Upper lobe of right lung (tissue), 1 donor: ENCODE measurements at regions not wholly inside any gene's neighbourhood (a gene's known extent, or its start where the extent isn't known, plus 50 kb on each side); places are given as distances from the start of the nearest gene placed in this dataset.

Experiments used
- ATAC-seq: fragments of 200-7000 bp; cut with Tn5 transposase; one replicate; pipeline ENCODE4 v1.9.1; 2020; ENCODE audit warnings: mild to moderate bottlenecking, moderate library complexity
- DNase-seq: peaks from one replicate; pipeline ENCODE4 v3.0.0-alpha.2; 2020
- H3K27ac ChIP-seq: fragments of 200-600 bp; one replicate; pipeline ENCODE4 v1.8.0; 2022
- H3K27me3 ChIP-seq: fragments of 200-600 bp; one replicate; pipeline ENCODE4 v1.8.0; 2022; ENCODE audit warnings: mild to moderate bottlenecking
- H3K36me3 ChIP-seq: fragments of 200-600 bp; one replicate; pipeline ENCODE4 v1.8.0; 2022
- H3K4me1 ChIP-seq: fragments of 200-600 bp; one replicate; pipeline ENCODE4 v1.8.0; 2022
- H3K4me3 ChIP-seq: fragments of 200-600 bp; one replicate; pipeline ENCODE4 v1.8.0; 2022; ENCODE audit warnings: mild to moderate bottlenecking
- H3K9me3 ChIP-seq: fragments of 200-600 bp; one replicate; pipeline ENCODE4 v1.8.0; 2022
- CTCF ChIP-seq: fragments of 200-600 bp; IDR thresholded peaks from one replicate; pipeline ENCODE4 v1.8.0; 2022; ENCODE audit warnings: antibody characterized with exemption
- intact Hi-C: fragments of 100-400 bp; cut with DNase I; formaldehyde crosslinking; loops from one replicate; pipeline ENCODE4 v1.11.0; 2022
- donor health status: DM: no; HTN: yes; CAD: no; lungs with severe emphysema.

DNA sequence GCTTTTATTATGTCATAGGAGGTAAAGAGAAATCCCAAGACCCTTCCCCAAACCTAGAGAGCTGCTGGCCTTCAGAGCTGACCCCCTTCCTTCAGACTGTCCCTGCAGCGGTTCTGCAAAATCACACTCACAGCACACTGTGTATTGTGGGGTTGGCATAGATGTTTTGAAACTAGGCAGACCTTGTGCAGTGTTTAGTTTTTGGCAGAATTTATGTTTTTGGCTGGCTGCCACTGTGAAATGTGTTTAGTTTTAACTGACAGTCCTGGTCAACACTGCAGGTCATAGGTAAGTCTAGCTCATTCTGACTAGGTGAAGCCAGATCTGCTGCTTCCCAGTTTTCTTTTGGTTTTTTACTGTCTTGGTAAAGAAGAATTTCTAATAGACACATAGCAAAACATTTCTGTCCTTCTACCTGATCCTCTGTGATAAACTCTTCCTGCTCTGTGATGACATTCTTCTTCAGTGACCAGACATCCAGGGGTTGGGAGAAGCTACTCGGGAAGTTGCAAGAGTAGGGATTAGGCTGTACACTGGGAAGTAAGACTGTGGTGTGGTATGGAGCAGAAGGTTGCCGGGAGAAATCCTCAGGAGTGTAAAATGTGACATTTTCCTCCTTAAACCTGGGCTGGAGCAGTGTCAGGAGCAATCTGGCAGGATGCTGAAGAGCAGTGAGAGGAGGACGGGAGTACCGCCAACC is 209.6 kb upstream of the MCTP2 start:
- no peak overlapping the region for H3K4me3 ChIP-seq
- no peak for ATAC-seq
- H3K27me3 ChIP-seq = no peaks in the 10 kb centered on the region
- H3K9me3 ChIP-seq = no peaks in the 10 kb centered on the region
- no peaks in the 10 kb centered on the region for H3K36me3 ChIP-seq
- no peak for DNase-seq
- TF ChIP-seq CTCF = no peak
- no peaks in the 10 kb centered on the region for H3K4me1 ChIP-seq
- no peak overlapping the region for H3K27ac ChIP-seq
- intact Hi-C loops = no loop called here

GRCh38 chr15:94019062-94019461 is 212.3 kb upstream of the MCTP2 start:
- no peak for DNase-seq
- H3K27ac ChIP-seq = no peak overlapping the region
- ATAC-seq = no peak
- no peaks in the 10 kb centered on the region for H3K9me3 ChIP-seq
- no peak overlapping the region for H3K4me3 ChIP-seq
- no peaks in the 10 kb centered on the region for H3K27me3 ChIP-seq
- H3K36me3 ChIP-seq = no peaks in the 10 kb centered on the region
- no peaks in the 10 kb centered on the region for H3K4me1 ChIP-seq
- intact Hi-C loops = no loop called here
- no peak for TF ChIP-seq CTCF

DNA sequence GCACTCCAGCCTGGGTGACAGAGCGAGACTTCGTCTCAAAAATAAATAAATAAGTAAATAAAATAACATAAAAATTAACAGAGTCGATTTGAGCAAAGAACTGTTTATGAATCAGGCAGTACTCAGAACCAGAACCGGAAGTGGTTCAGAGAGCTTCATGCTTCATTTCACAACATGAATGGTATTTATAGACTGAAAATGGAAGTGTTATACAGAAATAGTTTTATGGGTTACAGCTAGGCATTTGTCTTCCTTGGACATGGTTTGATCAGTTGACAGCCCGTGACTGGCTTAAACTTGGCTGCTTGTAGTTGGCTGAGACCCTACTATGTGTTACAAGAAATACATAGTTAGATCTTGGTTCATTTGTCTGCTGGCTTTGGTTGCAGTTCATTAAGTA is 216.0 kb upstream of the MCTP2 start:
- no peak overlapping the region for H3K27ac ChIP-seq
- H3K9me3 ChIP-seq = no peaks in the 10 kb centered on the region
- H3K4me3 ChIP-seq = no peak overlapping the region
- H3K4me1 ChIP-seq = no peaks in the 10 kb centered on the region
- ATAC-seq (no peak), DNase-seq (no peak)
- H3K27me3 ChIP-seq = no peaks in the 10 kb centered on the region
- H3K36me3 ChIP-seq = no peaks in the 10 kb centered on the region
- intact Hi-C loops = no loop called here
- TF ChIP-seq CTCF = no peak

DNA sequence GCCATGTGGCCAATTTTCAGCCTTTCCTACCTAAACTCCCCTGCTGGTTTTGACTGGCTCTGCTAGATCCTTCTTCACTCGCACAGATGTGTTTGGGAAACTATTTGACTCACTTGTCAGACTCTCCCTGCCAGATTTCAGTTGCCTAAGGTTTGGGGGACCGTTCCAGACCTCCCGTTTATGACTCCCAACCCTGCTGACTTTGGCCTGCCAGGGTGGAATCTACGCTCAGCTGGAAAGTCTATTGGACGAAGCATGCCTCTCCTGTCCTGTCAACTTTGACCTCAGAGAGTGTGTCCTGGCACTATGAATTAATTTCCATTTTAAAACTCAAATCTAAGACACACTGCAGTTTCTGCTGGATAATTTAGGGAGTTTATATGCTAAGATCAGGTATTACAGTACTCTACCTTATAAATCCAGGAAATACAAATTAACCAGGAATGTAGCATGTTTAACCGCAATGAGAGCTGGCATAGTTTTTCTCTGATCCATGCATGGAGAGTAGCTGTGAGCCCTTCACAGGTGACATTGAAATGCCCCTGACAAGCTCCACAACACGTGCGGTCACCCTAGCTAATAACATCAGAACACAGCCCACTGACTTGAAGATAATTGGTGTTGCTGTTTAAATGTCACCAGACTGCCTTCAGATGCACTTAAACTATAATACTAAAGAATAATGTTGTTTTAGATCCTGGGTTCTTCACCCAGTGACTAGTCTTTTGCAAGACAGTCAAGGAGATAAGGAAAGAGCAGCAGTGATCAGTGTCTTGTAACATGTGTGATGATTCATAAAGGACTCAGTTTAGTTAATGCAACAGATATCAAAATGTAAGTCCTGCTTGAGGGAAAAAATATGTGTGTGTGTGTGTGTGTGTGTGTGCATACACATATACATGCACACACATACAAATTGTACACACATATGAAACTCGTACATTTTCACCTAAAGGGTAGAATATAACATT is 223.0 kb upstream of the MCTP2 start:
- Histone ChIP-seq H3K4me3 (no peak overlapping the region), H3K36me3 (no peaks in the 10 kb centered on the region), H3K27me3 (no peaks in the 10 kb centered on the region), H3K9me3 (no peaks in the 10 kb centered on the region), H3K4me1 (no peaks in the 10 kb centered on the region), H3K27ac (no peak overlapping the region)
- no peak for DNase-seq
- intact Hi-C loops = no loop called here
- no peak for TF ChIP-seq CTCF
- ATAC-seq = no peak

DNA sequence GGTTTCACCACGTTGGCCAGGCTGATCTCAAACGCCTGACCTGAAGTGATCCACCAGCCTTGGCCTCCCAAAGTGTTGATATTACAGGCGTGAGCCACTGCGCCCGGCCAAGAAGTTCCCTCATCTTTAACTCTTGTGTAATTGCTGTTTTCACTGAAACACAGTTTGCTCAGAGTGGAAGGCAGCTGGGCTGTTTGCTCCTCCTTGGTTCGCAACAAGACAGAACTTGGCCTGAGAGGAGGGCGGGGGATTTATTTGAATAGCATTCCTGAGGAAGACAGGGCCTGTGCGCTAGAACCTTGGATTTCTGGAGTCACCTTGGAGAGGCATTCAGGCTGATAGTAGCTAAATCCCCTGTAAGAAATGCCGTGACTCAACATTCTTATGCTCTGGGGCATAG is 226.7 kb upstream of the MCTP2 start:
- no peaks in the 10 kb centered on the region for H3K9me3 ChIP-seq
- no peak for TF ChIP-seq CTCF
- DNase-seq = no peak
- intact Hi-C loops = no loop called here
- H3K27me3 ChIP-seq = no peaks in the 10 kb centered on the region
- H3K36me3 ChIP-seq = no peaks in the 10 kb centered on the region
- no peak overlapping the region for H3K4me3 ChIP-seq
- H3K4me1 ChIP-seq = no peaks in the 10 kb centered on the region
- peak; percentile 29 for ATAC-seq
- H3K27ac ChIP-seq = no peak overlapping the region
